LNCaP clone FGC (cell line): ENCODE measurements at regions not wholly inside any gene's neighbourhood (a gene's known extent, or its start where the extent isn't known, plus 50 kb on each side); places are given as distances from the start of the nearest gene placed in this dataset.
A peak's percentile ranks its signal among the peaks of the same experiment; 100 is the strongest.

Experiments
- DNase-seq: peaks from one replicate; pipeline ENCODE4 v3.0.0-alpha.2; 2011; ENCODE audit warnings: low read depth
- H3K4me3 ChIP-seq: 2 replicates; pipeline ENCODE4 v1.5.1; 2011; ENCODE audit warnings: mild to moderate bottlenecking, low read depth, low read length, control low read depth
- CTCF ChIP-seq: IDR thresholded peaks from 2 replicates; pipeline ENCODE4 v1.5.1; 2012; ENCODE audit warnings: mild to moderate bottlenecking; ENCODE audit not compliant: control insufficient read depth, insufficient read depth; ENCODE audit errors: extremely low read depth

GRCh38 chr7:54687462-54688212 lies 71.4 kb downstream of the SEC61G start:
- no peak for DNase-seq
- TF ChIP-seq CTCF, result no peak
- no peak overlapping the region for H3K4me3 ChIP-seq

- no peak overlapping the region for H3K4me3 ChIP-seq
- TF ChIP-seq CTCF, result no peak
- no peak for DNase-seq
These were observed 78.5 kb downstream of the SEC61G start for GRCh38 chr7:54680377-54681005.

GRCh38 chr7:54679490-54679817 lies 79.6 kb downstream of the SEC61G start:
- no peak overlapping the region for H3K4me3 ChIP-seq
- TF ChIP-seq CTCF, result no peak
- no peak for DNase-seq

- no peak for DNase-seq
- TF ChIP-seq CTCF, result peak; percentile 49
- no peak overlapping the region for H3K4me3 ChIP-seq
These were observed 80.1 kb downstream of the SEC61G start for GRCh38 chr7:54678763-54679489.

- no peak for DNase-seq
- TF ChIP-seq CTCF, result no peak
- H3K4me3 ChIP-seq, result no peak overlapping the region
These were observed 84.1 kb downstream of the SEC61G start for GRCh38 chr7:54674891-54675290.

- no peak overlapping the region for H3K4me3 ChIP-seq
- no peak for TF ChIP-seq CTCF
- DNase-seq, result no peak
These were observed 86.5 kb downstream of the SEC61G start for GRCh38 chr7:54672519-54672918.
